ENCODE measurements at regions not wholly inside any gene's neighbourhood (a gene's known extent, or its start where the extent isn't known, plus 50 kb on each side); places are given as distances from the start of the nearest gene placed in this dataset.

DNA sequence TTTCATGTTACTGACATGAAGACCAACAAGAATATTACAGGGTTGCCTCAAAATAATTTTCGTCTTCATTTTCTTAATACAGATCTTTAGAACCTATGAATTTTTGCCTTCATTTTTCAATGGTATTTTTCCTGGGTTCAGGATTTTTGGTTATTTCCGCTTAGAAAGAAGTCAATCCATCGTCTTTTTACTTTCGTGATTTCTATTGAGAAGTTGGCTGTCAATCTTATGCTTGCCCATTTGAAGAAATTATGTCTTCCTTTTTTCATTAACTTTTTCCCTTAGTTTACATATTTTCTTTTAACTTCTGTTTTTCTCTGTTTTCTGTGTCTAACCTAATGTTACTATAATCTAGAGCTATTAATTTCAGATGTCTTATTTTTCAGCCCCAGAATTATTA, 868.9 kb upstream of the SLC10A2 start:
- TF ChIP-seq POLR2A (IDR thresholded peaks at IDR 0.05; ENCODE audit: extremely low read depth, insufficient read length) (no peak), MYC (IDR thresholded peaks at IDR 0.05; ENCODE audit: low read depth, low read length) (no peak)
- TF ChIP-seq, protein P1, sequence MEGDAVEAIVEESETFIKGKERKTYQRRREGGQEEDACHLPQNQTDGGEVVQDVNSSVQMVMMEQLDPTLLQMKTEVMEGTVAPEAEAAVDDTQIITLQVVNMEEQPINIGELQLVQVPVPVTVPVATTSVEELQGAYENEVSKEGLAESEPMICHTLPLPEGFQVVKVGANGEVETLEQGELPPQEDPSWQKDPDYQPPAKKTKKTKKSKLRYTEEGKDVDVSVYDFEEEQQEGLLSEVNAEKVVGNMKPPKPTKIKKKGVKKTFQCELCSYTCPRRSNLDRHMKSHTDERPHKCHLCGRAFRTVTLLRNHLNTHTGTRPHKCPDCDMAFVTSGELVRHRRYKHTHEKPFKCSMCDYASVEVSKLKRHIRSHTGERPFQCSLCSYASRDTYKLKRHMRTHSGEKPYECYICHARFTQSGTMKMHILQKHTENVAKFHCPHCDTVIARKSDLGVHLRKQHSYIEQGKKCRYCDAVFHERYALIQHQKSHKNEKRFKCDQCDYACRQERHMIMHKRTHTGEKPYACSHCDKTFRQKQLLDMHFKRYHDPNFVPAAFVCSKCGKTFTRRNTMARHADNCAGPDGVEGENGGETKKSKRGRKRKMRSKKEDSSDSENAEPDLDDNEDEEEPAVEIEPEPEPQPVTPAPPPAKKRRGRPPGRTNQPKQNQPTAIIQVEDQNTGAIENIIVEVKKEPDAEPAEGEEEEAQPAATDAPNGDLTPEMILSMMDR (IDR thresholded peaks at IDR 0.05; ENCODE audit: low read depth, low read length) = no peak
- TF ChIP-seq, protein P2, sequence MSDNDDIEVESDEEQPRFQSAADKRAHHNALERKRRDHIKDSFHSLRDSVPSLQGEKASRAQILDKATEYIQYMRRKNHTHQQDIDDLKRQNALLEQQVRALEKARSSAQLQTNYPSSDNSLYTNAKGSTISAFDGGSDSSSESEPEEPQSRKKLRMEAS (IDR thresholded peaks at IDR 0.05; ENCODE audit: low read depth, low read length) = no peak
- DNase-seq (ENCODE audit: low read depth) = no peak
- H3K4me3 ChIP-seq (ENCODE audit: low read depth, low read length) = no peak overlapping the region

DNA sequence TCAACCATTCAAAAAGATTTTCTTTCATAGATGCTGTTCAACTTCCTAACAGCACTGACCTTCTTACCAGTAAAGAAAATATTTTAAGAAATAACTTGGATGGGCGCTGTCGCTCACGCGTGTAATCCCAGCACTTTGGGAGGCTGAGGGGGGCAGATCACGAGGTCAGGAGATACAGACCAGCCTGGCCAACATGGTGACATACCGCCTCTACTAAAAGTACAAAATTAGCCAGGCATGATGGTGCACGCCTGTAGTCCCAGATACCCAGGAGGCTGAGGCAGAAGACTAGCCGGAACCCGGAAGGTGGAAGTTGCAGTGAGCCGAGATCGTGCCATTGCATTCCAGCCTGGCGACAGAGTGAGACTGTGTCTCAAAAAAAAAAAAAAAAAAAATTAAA, 865.7 kb upstream of the SLC10A2 start:
- no peak for DNase-seq (ENCODE audit: low read depth)
- no peak overlapping the region for H3K4me3 ChIP-seq (ENCODE audit: low read depth, low read length)
- TF ChIP-seq POLR2A (IDR thresholded peaks at IDR 0.05; ENCODE audit: extremely low read depth, insufficient read length) (no peak), MYC (IDR thresholded peaks at IDR 0.05; ENCODE audit: low read depth, low read length) (no peak)
- TF ChIP-seq, protein P2 (IDR thresholded peaks at IDR 0.05; ENCODE audit: low read depth, low read length) = no peak
- TF ChIP-seq, protein P1 (IDR thresholded peaks at IDR 0.05; ENCODE audit: low read depth, low read length) = no peak

DNA sequence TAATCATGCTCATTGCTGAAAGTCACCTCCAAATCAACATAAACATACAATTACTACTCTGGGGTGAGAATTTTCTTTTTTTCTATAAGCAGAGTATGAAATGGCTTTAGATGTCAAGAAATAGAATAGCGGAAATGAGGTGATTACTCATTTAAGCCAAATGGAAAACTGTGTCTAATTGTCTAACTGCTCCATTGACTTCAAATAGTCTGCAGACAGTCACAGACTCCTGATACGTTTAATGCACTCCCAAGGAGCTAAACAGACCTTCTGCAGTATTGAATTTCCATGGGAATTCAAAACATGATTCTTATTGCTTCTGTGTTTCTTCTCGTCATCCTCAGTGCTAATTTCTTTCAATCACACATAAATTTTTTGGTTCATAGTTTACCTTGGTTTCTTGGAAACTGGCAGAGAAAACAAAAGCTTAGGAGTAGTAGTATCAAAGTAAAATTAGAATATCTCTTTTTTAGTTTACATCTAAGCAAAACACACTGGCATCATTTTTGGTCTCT, 865.2 kb upstream of the SLC10A2 start:
- DNase-seq (ENCODE audit: low read depth) = no peak
- H3K4me3 ChIP-seq (ENCODE audit: low read depth, low read length) = no peak overlapping the region
- TF ChIP-seq, protein P2 (IDR thresholded peaks at IDR 0.05; ENCODE audit: low read depth, low read length) = no peak
- TF ChIP-seq, protein P1 (IDR thresholded peaks at IDR 0.05; ENCODE audit: low read depth, low read length) = no peak
- TF ChIP-seq MYC (IDR thresholded peaks at IDR 0.05; ENCODE audit: low read depth, low read length) (no peak), POLR2A (IDR thresholded peaks at IDR 0.05; ENCODE audit: extremely low read depth, insufficient read length) (no peak)

DNA sequence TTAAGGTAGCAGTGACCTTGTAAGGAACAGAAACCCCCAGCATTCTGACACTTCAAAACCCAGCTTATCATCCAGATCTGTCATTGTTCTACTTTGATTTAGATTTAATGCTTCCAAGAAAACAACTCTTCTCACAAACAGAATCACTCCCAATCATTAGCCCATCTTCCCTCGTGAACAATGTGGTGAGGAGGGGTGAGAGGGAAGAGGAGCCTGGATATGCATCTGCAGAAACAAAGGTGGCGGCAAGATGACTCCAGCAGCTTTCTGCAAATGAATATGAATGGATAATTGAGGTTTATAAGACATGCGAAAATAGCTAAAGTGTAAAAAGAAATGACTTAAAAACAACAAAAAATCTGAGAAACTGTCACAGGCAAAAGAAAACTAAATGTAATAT, 859.9 kb upstream of the SLC10A2 start:
- DNase-seq (ENCODE audit: low read depth) = no peak
- no peak overlapping the region for H3K4me3 ChIP-seq (ENCODE audit: low read depth, low read length)
- TF ChIP-seq MYC (IDR thresholded peaks at IDR 0.05; ENCODE audit: low read depth, low read length) = no peak
- TF ChIP-seq, protein P1 (IDR thresholded peaks at IDR 0.05; ENCODE audit: low read depth, low read length) = no peak
- TF ChIP-seq, protein P2 (IDR thresholded peaks at IDR 0.05; ENCODE audit: low read depth, low read length) = no peak
- no peak for TF ChIP-seq POLR2A (IDR thresholded peaks at IDR 0.05; ENCODE audit: extremely low read depth, insufficient read length)

DNA sequence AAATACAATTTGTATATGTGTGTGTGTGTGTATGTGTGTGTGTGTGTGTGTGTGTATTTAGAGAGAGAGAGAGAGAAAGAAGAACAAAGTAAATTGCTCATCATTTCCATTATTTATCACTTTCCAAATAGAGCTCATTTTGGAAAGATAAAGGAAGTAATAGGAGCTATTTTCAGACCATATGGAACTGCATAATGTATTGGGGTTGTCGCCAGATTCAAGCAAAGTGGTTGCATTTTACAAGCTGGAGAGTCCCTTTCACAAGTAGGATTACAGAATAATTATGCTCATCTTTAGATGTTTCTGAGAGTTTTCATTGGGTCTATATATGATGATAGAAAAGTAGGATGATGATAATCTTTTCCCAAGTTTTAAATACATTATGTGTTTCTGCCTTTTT, 842.7 kb upstream of the SLC10A2 start:
- no peak overlapping the region for H3K4me3 ChIP-seq (ENCODE audit: low read depth, low read length)
- DNase-seq (ENCODE audit: low read depth) = no peak
- TF ChIP-seq POLR2A (IDR thresholded peaks at IDR 0.05; ENCODE audit: extremely low read depth, insufficient read length) = no peak
- TF ChIP-seq, protein P2 (IDR thresholded peaks at IDR 0.05; ENCODE audit: low read depth, low read length) = no peak
- TF ChIP-seq, protein P1 (IDR thresholded peaks at IDR 0.05; ENCODE audit: low read depth, low read length) = no peak
- no peak for TF ChIP-seq MYC (IDR thresholded peaks at IDR 0.05; ENCODE audit: low read depth, low read length)

All from NB4 (cell line).